Keratinocyte (primary cell): ENCODE measurements at regions not wholly inside any gene's neighbourhood (a gene's known extent, or its start where the extent isn't known, plus 50 kb on each side); places are given as distances from the start of the nearest gene placed in this dataset.

Experiments used
- DNase-seq: peaks from one replicate; pipeline ENCODE4 v3.0.0-alpha.2; 2011; ENCODE audit warnings: low read depth, missing footprints, low spot score
- FAIRE-seq: peaks from 2 replicates; lab custom pipeline; 2011; peaks lifted over from hg19 to GRCh38; lab: Jason Lieb, UNC
- H2AFZ ChIP-seq: 2 replicates; pipeline ENCODE4 v1.6.0; 2012; ENCODE audit warnings: low read length, control low read depth, inconsistent platforms; ENCODE audit not compliant: control insufficient read depth
- H3K27ac ChIP-seq: 2 replicates; pipeline ENCODE4 v1.5.1; 2011; ENCODE audit warnings: low read length; ENCODE audit not compliant: control insufficient read depth, insufficient read depth
- H3K27me3 ChIP-seq: 3 replicates; pipeline ENCODE4 v1.6.0; 2011; ENCODE audit warnings: low read length; ENCODE audit not compliant: control insufficient read depth, insufficient read depth; ENCODE audit errors: extremely low read depth
- H3K36me3 ChIP-seq, 2 experiments: 2 replicates in 1 of 2; 3 replicates in 1 of 2; pipeline ENCODE4 v1.5.1; 2011; ENCODE audit warnings: low read length in 2 of 2, mild to moderate bottlenecking in 1 of 2; ENCODE audit not compliant: control insufficient read depth in 2 of 2, insufficient read depth in 2 of 2; ENCODE audit errors: extremely low read depth in 1 of 2
- H3K4me1 ChIP-seq: 3 replicates; pipeline ENCODE4 v1.5.1; 2011; ENCODE audit warnings: low read length; ENCODE audit not compliant: control insufficient read depth, insufficient read depth; ENCODE audit errors: extremely low read depth
- H3K4me2 ChIP-seq: 3 replicates; pipeline ENCODE4 v1.6.0; 2011; ENCODE audit warnings: low read depth, low read length; ENCODE audit not compliant: control insufficient read depth, insufficient read depth; ENCODE audit errors: extremely low read depth
- H3K4me3 ChIP-seq, 3 experiments: fragments of 200-600 bp in 1 of 3; sonication (generic) in 1 of 3; 2 replicates in 2 of 3; 3 replicates in 1 of 3; pipeline ENCODE4 v1.5.1; 2011 to 2016; ENCODE audit warnings: low read length in 3 of 3, mild to moderate bottlenecking in 3 of 3, control low read depth in 2 of 3, inconsistent platforms in 1 of 3, low read depth in 1 of 3, mixed read lengths in 1 of 3, mixed run types in 1 of 3, moderate library complexity in 1 of 3; ENCODE audit not compliant: control insufficient read depth in 2 of 3, insufficient read depth in 2 of 3; ENCODE audit errors: extremely low read depth in 1 of 3
- H3K79me2 ChIP-seq: 2 replicates; pipeline ENCODE4 v1.6.0; 2012; ENCODE audit warnings: low read length; ENCODE audit not compliant: control insufficient read depth, insufficient read depth
- H3K9ac ChIP-seq: 3 replicates; pipeline ENCODE4 v1.6.0; 2011; ENCODE audit warnings: low read length; ENCODE audit not compliant: control insufficient read depth, insufficient read depth; ENCODE audit errors: extremely low read depth
- H3K9me1 ChIP-seq: 3 replicates; pipeline ENCODE4 v1.6.0; 2011; ENCODE audit warnings: low read length; ENCODE audit not compliant: control insufficient read depth, insufficient read depth; ENCODE audit errors: extremely low read depth
- H3K9me3 ChIP-seq: 2 replicates; pipeline ENCODE4 v1.5.1; 2012; ENCODE audit warnings: low read depth, low read length; ENCODE audit not compliant: control insufficient read depth
- H4K20me1 ChIP-seq: 3 replicates; pipeline ENCODE4 v1.6.0; 2011; ENCODE audit warnings: low read length; ENCODE audit not compliant: control insufficient read depth, insufficient read depth; ENCODE audit errors: extremely low read depth
- EZH2 ChIP-seq: IDR thresholded peaks from one replicate; pipeline ENCODE4 v1.6.1; 2012; ENCODE audit warnings: inconsistent platforms, mild to moderate bottlenecking, low read length, moderate library complexity
- dilution Hi-C: fragments of 300-500 bp; cut with MboI; formaldehyde crosslinking; loops from one replicate; pipeline ENCODE4 v1.7.0; 2020; ENCODE audit warnings: low sequenced_read_pairs; ENCODE audit not compliant: extremely low pct_ligation_motif_present
- TF ChIP-seq, protein P1 (sequence below), 3 experiments: IDR thresholded peaks in 1 of 3; conservative IDR thresholded peaks in 1 of 3; optimal IDR thresholded peaks in 1 of 3; 2 replicates in 2 of 3; 3 replicates in 1 of 3; pipeline versions ENCODE3 to v1.5.1; 2011; ENCODE audit warnings: low read length in 3 of 3, mild to moderate bottlenecking in 3 of 3, moderate library complexity in 2 of 3, control low read depth in 1 of 3, inconsistent platforms in 1 of 3; ENCODE audit not compliant: insufficient read depth in 2 of 3; ENCODE audit errors: extremely low read depth in 1 of 3

DNA sequence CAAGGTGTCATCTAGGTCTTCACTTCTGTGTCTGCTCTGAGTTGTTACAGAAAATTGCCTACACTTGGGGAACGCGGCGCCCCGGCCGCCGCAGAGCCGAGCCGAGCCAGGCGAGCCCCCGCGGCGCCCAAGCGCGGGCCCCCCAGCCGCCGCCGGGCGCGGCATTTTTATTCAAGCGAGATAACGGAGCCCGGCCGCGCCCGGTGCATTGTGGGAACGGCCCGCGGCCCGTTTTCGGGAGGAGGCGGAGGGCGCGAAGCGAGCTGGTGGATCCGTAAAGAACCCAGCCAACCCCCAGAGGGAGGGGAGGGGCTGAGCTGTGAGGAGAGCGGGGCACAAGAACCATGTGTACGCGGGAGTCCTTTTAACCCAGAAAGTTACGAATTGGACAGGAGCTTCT is 191.8 kb downstream of the FTCDNL1 start:
- H3K79me2 ChIP-seq: no peaks in the 10 kb centered on the region
- no peaks in the 10 kb centered on the region for H3K4me1 ChIP-seq
- H3K9me1 ChIP-seq: no peaks in the 10 kb centered on the region
- FAIRE-seq (no peak), DNase-seq (no peak)
- H2AFZ ChIP-seq: no peak overlapping the region
- no peaks in the 10 kb centered on the region for H3K36me3 ChIP-seq
- TF ChIP-seq EZH2: no peak
- TF ChIP-seq, protein P1, sequence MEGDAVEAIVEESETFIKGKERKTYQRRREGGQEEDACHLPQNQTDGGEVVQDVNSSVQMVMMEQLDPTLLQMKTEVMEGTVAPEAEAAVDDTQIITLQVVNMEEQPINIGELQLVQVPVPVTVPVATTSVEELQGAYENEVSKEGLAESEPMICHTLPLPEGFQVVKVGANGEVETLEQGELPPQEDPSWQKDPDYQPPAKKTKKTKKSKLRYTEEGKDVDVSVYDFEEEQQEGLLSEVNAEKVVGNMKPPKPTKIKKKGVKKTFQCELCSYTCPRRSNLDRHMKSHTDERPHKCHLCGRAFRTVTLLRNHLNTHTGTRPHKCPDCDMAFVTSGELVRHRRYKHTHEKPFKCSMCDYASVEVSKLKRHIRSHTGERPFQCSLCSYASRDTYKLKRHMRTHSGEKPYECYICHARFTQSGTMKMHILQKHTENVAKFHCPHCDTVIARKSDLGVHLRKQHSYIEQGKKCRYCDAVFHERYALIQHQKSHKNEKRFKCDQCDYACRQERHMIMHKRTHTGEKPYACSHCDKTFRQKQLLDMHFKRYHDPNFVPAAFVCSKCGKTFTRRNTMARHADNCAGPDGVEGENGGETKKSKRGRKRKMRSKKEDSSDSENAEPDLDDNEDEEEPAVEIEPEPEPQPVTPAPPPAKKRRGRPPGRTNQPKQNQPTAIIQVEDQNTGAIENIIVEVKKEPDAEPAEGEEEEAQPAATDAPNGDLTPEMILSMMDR (optimal IDR thresholded peaks at IDR 0.05 in 1 of 3, IDR thresholded peaks at IDR 0.05 in 1 of 3, conservative IDR thresholded peaks at IDR 0.05 in 1 of 3; ENCODE audit: extremely low read depth in 1 of 3, insufficient read depth in 2 of 3, low read length in 3 of 3): no peak
- dilution Hi-C loops: no loop called here
- no peaks in the 10 kb centered on the region for H4K20me1 ChIP-seq
- H3K9ac ChIP-seq: no peak overlapping the region
- H3K27ac ChIP-seq: no peak overlapping the region
- H3K4me3 ChIP-seq: no peak overlapping the region
- H3K9me3 ChIP-seq: no peaks in the 10 kb centered on the region
- peak overlapping the region; percentile 30 for H3K4me2 ChIP-seq
- H3K27me3 ChIP-seq: no peaks in the 10 kb centered on the region

DNA sequence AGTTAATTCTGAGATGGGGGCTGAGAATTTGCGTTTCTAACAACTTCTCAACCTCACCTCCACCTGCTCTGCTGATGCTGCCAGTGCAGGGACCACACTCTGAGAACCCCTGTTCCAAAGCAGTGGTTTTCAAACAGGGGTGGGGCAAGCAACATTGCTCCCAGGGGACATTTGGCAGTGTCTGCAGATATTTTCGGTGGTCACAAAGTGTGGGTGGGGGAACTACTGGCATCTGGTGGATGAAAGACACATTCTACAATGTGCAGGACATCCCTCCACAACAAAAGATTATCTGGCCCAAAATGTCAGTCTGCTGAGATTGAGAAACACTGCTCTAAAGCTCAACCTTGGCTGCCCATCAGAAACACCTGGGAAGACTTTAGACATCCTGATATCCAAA is 188.7 kb upstream of the SATB2 start:
- H3K9me1 ChIP-seq: no peaks in the 10 kb centered on the region
- H3K4me1 ChIP-seq: no peaks in the 10 kb centered on the region
- no peaks in the 10 kb centered on the region for H3K9me3 ChIP-seq
- no peaks in the 10 kb centered on the region for H3K79me2 ChIP-seq
- H3K4me2 ChIP-seq: no peak overlapping the region
- no peak overlapping the region for H2AFZ ChIP-seq
- no peak for TF ChIP-seq EZH2
- TF ChIP-seq, protein P1 (optimal IDR thresholded peaks at IDR 0.05 in 1 of 3, IDR thresholded peaks at IDR 0.05 in 1 of 3, conservative IDR thresholded peaks at IDR 0.05 in 1 of 3; ENCODE audit: extremely low read depth in 1 of 3, insufficient read depth in 2 of 3, low read length in 3 of 3): no peak
- H3K4me3 ChIP-seq: no peak overlapping the region
- H4K20me1 ChIP-seq: no peaks in the 10 kb centered on the region
- H3K27ac ChIP-seq: no peak overlapping the region
- no peaks in the 10 kb centered on the region for H3K27me3 ChIP-seq
- dilution Hi-C loops: no loop called here
- H3K36me3 ChIP-seq: no peaks in the 10 kb centered on the region
- DNase-seq (no peak), FAIRE-seq (no peak)
- no peak overlapping the region for H3K9ac ChIP-seq
